BLaER1 (cell line): ENCODE measurements at regions not wholly inside any gene's neighbourhood (a gene's known extent, or its start where the extent isn't known, plus 50 kb on each side); places are given as distances from the start of the nearest gene placed in this dataset.

Experiments
- H3K27ac ChIP-seq: shearing (Covaris generic); formaldehyde crosslinking; 2 replicates; pipeline ENCODE4 v1.8.1; 2022
- H3K27me3 ChIP-seq: shearing (Covaris generic); formaldehyde crosslinking; 2 replicates; pipeline ENCODE4 v1.8.1; 2022
- H3K36me3 ChIP-seq: shearing (Covaris generic); formaldehyde crosslinking; 2 replicates; pipeline ENCODE4 v1.8.1; 2022
- H3K4me1 ChIP-seq: shearing (Covaris generic); formaldehyde crosslinking; 2 replicates; pipeline ENCODE4 v1.8.1; 2022
- H3K4me2 ChIP-seq: shearing (Covaris generic); formaldehyde crosslinking; 2 replicates; pipeline ENCODE4 v1.8.1; 2022
- H3K4me3 ChIP-seq: shearing (Covaris generic); formaldehyde crosslinking; 2 replicates; pipeline ENCODE4 v1.8.1; 2022
- H3K9ac ChIP-seq: shearing (Covaris generic); formaldehyde crosslinking; 2 replicates; pipeline ENCODE4 v1.8.1; 2022
- H3K9me3 ChIP-seq: shearing (Covaris generic); formaldehyde crosslinking; 2 replicates; pipeline ENCODE4 v1.8.1; 2022
- H4K20me1 ChIP-seq: shearing (Covaris generic); formaldehyde crosslinking; 2 replicates; pipeline ENCODE4 v1.8.1; 2022
- Cebpa-rat ChIP-seq: shearing (Covaris generic); IDR thresholded peaks from 2 replicates; pipeline ENCODE4 v1.8.1; 2022

DNA sequence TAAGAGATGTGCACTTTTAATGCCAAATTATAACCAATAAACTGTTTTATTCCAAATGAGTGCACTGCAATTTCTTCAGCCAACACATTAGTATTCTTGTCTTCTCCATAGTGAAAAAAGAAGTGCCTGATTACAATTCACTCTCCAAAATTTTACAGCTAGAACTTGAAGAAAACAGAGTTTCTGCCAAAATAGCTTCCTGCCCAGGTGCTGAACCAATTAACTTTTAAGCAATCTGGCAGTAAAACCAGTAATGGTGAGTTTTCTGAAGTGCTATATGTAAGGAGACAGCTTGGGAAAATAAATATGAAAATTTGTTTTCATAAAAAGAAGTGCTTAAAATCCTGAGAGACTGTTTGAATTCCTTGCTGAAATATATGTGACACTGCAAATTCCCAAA lies 266.0 kb upstream of the NT5E start:
- Histone ChIP-seq H3K9me3 (no peaks in the 10 kb centered on the region), H3K9ac (no peak overlapping the region), H3K4me1 (no peaks in the 10 kb centered on the region), H3K4me2 (no peak overlapping the region), H4K20me1 (no peaks in the 10 kb centered on the region), H3K4me3 (no peak overlapping the region), H3K27me3 (no peaks in the 10 kb centered on the region), H3K36me3 (no peaks in the 10 kb centered on the region), H3K27ac (no peak overlapping the region)
- no peak for TF ChIP-seq Cebpa-rat

DNA sequence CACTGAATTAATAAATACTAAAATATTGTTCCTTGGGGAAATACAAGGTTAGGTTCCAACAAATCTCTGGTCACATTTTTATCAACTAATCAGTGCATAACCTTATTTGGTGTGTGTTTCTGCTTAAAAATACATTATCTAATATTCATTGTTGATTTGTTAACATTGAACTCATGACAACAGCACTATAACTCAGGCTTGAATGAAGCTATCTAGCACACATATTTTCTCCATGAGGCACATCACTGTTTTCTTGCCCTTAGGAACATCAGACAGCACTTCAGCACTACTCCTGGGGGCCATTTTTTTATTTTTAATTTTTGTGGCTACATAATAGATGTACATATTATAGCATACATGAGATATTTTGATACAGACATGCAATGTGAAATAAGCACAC lies 277.2 kb upstream of the NT5E start:
- Histone ChIP-seq H3K9ac (no peak overlapping the region), H4K20me1 (no peaks in the 10 kb centered on the region), H3K4me1 (no peaks in the 10 kb centered on the region), H3K36me3 (no peaks in the 10 kb centered on the region), H3K27me3 (no peaks in the 10 kb centered on the region), H3K4me2 (no peak overlapping the region), H3K27ac (no peak overlapping the region), H3K9me3 (no peaks in the 10 kb centered on the region), H3K4me3 (no peak overlapping the region)
- no peak for TF ChIP-seq Cebpa-rat

DNA sequence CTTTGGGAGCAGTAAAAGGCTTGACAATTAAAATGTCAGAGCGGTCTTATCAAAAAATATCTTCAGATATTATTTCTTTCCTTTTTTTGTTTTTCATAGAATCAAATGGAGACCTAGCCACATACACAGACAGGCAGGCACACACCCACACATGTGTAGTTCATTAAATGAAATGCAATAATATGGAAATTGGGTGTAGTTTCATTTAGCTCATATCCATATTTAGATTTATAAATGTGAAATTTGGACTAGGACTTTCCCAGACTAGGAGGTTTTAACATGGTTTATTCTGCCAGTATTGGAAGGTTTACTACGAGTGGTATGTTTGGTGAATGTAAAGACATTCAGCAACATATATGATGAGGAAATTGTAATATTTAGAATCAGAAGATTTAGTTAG lies 277.7 kb upstream of the NT5E start:
- no peak for TF ChIP-seq Cebpa-rat
- H3K27ac ChIP-seq: no peak overlapping the region
- no peak overlapping the region for H3K4me3 ChIP-seq
- no peaks in the 10 kb centered on the region for H3K9me3 ChIP-seq
- no peak overlapping the region for H3K9ac ChIP-seq
- no peaks in the 10 kb centered on the region for H4K20me1 ChIP-seq
- H3K27me3 ChIP-seq: no peaks in the 10 kb centered on the region
- H3K36me3 ChIP-seq: no peaks in the 10 kb centered on the region
- H3K4me1 ChIP-seq: no peaks in the 10 kb centered on the region
- no peak overlapping the region for H3K4me2 ChIP-seq

DNA sequence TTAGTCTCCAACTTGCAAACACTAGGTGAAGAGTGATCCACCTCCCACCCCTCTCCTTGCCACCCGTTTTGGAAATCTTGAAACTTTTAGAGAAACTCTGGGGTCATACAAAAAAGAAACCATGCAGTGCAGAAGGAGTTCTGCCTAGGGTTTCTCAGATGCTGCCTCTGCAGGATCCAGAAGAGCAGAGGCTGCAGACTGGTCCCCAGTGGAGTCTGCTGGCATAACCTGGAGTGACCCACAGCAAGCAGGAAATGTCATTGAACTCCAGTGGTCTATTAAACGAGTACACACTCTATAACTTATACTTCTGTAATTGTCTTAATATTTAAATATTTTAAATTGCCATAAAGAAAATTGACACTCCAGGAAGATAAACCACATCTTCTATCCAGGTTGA lies 280.7 kb upstream of the NT5E start:
- Histone ChIP-seq H3K36me3 (no peaks in the 10 kb centered on the region), H3K27me3 (no peaks in the 10 kb centered on the region), H3K9ac (no peak overlapping the region), H4K20me1 (no peaks in the 10 kb centered on the region), H3K9me3 (no peaks in the 10 kb centered on the region), H3K4me1 (no peaks in the 10 kb centered on the region), H3K4me3 (no peak overlapping the region), H3K4me2 (no peak overlapping the region), H3K27ac (no peak overlapping the region)
- TF ChIP-seq Cebpa-rat: no peak

DNA sequence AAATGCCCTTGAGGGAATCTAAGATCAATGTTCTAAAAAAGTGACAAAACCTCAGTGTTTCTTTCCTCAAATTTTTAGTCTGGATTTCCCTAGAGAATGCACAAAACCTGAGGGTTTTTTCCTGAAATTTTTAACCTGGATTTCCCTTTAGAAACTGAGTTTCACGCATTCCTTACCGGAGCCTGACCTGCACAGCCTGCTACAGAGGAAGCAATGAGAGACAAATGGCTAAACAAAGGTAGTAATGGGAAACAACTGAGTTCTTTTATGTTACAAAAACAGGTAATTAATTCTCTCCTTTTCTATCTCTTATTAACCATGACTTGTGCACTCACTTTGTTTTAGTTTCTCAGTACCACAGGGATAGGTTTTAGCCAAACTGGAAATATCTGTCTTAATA lies 281.7 kb upstream of the NT5E start:
- TF ChIP-seq Cebpa-rat: no peak
- Histone ChIP-seq H3K27ac (no peak overlapping the region), H3K9ac (no peak overlapping the region), H3K27me3 (no peaks in the 10 kb centered on the region), H4K20me1 (no peaks in the 10 kb centered on the region), H3K4me2 (no peak overlapping the region), H3K9me3 (no peaks in the 10 kb centered on the region), H3K4me3 (no peak overlapping the region), H3K36me3 (no peaks in the 10 kb centered on the region), H3K4me1 (no peaks in the 10 kb centered on the region)

DNA sequence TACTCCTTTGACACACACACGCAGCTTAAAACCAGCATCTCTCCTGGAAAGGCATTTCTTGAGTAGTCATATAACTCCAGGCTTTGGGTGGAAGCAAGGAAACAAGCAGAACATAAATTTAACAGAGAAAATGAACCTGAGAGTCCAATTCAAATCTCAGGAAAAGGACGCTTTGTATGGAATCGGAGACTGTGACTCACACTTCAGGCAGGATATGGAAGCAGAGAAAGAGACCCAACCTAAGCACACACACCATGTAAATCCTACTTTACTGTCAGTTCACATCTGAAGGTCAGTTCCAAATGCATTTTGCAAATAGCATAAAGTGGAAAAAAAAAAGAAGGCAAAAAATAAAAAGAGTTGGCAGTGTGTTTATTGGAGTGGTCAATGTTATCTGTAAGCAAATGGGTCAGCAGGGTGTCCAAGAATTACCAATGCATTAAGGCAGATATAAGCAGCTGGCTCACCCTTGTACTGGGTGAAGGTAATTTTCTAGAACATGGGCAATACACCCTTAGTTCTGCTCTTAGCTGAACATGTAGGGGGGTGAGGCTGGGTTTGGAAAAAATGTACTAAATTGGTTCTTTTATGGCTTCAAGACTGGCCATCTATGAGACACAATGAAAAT lies 283.7 kb upstream of the NT5E start:
- Histone ChIP-seq H3K9ac (no peak overlapping the region), H3K4me2 (no peak overlapping the region), H3K4me3 (no peak overlapping the region), H3K4me1 (no peaks in the 10 kb centered on the region), H3K27me3 (no peaks in the 10 kb centered on the region), H4K20me1 (no peaks in the 10 kb centered on the region), H3K27ac (no peak overlapping the region), H3K36me3 (no peaks in the 10 kb centered on the region), H3K9me3 (no peaks in the 10 kb centered on the region)
- no peak for TF ChIP-seq Cebpa-rat

DNA sequence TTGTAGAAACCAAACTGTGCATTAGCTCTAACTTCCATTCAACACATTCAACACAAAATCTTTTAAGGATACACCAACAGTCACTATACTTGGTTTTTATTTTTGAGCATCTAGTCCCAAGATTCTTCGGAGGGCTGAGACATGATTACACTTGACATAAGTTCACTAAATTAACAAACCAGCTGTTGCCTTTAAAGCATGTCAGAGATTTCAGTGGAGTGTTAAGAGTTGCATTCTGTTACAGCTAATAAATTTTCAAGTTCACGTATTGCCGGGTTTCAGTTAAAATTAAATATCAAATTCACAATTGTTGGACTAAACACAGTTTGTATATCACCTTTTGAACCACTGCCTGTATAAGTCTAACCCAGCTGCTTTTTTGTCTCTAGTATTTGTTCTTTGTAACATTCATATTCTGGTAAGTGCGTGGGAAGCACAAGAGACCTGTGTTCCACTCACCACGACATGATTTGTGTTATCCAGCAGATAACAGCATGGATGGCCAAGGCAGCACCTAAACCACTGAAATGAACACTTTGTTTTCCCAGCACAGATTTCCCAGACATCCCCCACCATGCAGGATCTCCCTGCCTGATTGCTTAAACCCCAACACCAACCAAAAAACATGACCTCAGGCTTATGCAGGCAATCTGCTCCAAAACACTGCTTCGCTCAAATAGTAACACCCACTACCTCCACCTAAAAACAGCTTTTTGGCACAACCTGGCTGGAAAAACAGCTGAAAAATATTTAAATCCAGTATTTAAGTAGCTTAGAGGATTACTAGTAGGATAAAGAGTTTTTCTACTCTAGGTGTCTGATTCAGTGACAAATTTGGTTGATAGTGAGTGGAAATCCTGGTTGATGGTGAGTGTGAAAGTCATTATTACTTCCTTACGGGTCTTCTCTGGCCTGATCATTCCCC lies 286.5 kb upstream of the NT5E start:
- Histone ChIP-seq H3K9ac (no peak overlapping the region), H3K4me2 (no peak overlapping the region), H3K27ac (no peak overlapping the region), H3K27me3 (no peaks in the 10 kb centered on the region), H3K4me1 (no peaks in the 10 kb centered on the region), H3K36me3 (no peaks in the 10 kb centered on the region), H3K4me3 (no peak overlapping the region), H4K20me1 (no peaks in the 10 kb centered on the region), H3K9me3 (no peaks in the 10 kb centered on the region)
- no peak for TF ChIP-seq Cebpa-rat

DNA sequence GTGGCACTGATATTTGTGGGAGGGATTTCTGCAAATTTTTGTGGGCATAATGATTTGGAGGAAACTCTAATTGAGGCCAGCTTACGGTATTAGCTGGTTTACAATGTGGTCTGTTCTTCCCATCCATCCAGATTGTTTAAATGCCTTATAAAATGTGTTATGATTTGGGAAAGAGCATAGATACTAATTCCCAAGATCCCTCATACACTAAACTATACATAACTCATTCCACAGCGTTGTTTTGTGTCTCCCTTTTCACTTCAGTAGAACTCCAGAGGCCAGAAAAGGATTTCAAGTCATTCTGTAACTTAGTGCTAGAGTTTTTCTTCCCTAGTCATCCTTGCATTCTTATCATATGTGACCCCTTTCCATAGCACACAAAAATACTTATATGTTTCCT lies 292.6 kb upstream of the NT5E start:
- Histone ChIP-seq H4K20me1 (no peaks in the 10 kb centered on the region), H3K27me3 (no peaks in the 10 kb centered on the region), H3K4me2 (no peak overlapping the region), H3K4me1 (no peaks in the 10 kb centered on the region), H3K9me3 (no peaks in the 10 kb centered on the region), H3K4me3 (no peak overlapping the region), H3K27ac (no peak overlapping the region), H3K36me3 (no peaks in the 10 kb centered on the region), H3K9ac (no peak overlapping the region)
- TF ChIP-seq Cebpa-rat: no peak

DNA sequence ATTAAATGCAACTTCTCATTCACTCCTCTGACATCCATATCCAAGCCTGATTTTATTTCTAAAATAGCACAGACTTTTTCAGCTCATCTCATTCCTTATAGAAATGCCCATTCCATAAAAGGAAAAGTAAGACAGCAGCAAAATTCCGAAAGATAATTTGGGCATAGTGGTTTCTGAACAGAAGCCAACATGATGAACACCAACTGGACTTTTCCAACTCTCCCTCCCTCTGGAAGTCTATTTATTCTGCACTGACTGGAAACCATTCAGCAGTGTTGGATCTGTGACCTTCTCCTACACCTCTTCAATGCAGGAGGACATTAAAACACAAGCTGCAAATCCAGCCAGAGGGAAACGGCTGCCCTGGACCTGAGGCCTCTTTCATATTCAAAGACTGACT lies 306.2 kb upstream of the NT5E start:
- H3K4me2 ChIP-seq: no peak overlapping the region
- no peak overlapping the region for H3K9ac ChIP-seq
- H3K4me1 ChIP-seq: no peaks in the 10 kb centered on the region
- H4K20me1 ChIP-seq: no peaks in the 10 kb centered on the region
- H3K9me3 ChIP-seq: no peaks in the 10 kb centered on the region
- no peaks in the 10 kb centered on the region for H3K36me3 ChIP-seq
- no peak for TF ChIP-seq Cebpa-rat
- H3K27ac ChIP-seq: no peak overlapping the region
- H3K4me3 ChIP-seq: no peak overlapping the region
- no peaks in the 10 kb centered on the region for H3K27me3 ChIP-seq

DNA sequence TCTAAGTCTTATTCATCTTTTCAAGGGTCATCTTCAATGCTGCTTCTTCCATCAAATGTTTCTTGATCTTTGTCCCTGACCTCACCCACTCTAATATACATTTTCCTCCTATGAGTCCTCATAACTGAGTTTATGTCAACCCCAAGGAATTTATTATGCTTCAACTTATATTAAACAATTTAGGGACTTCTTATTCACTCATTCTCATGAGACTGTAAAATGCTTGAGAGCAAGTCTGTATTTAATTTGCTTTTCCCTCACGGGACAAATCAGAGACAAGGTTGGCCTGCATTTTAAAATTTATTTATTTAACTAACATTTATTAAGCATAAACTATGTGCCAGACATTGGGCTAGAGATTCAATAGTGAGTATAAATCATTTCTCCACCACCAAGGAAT lies 312.0 kb upstream of the NT5E start:
- Histone ChIP-seq H3K9ac (no peak overlapping the region), H3K27me3 (no peaks in the 10 kb centered on the region), H3K9me3 (no peaks in the 10 kb centered on the region), H3K4me3 (no peak overlapping the region), H3K4me2 (no peak overlapping the region), H4K20me1 (no peaks in the 10 kb centered on the region), H3K4me1 (no peaks in the 10 kb centered on the region), H3K36me3 (no peaks in the 10 kb centered on the region), H3K27ac (no peak overlapping the region)
- no peak for TF ChIP-seq Cebpa-rat
